ENCODE measurements at regions not wholly inside any gene's neighbourhood (a gene's known extent, or its start where the extent isn't known, plus 50 kb on each side); places are given as distances from the start of the nearest gene placed in this dataset.

DNA sequence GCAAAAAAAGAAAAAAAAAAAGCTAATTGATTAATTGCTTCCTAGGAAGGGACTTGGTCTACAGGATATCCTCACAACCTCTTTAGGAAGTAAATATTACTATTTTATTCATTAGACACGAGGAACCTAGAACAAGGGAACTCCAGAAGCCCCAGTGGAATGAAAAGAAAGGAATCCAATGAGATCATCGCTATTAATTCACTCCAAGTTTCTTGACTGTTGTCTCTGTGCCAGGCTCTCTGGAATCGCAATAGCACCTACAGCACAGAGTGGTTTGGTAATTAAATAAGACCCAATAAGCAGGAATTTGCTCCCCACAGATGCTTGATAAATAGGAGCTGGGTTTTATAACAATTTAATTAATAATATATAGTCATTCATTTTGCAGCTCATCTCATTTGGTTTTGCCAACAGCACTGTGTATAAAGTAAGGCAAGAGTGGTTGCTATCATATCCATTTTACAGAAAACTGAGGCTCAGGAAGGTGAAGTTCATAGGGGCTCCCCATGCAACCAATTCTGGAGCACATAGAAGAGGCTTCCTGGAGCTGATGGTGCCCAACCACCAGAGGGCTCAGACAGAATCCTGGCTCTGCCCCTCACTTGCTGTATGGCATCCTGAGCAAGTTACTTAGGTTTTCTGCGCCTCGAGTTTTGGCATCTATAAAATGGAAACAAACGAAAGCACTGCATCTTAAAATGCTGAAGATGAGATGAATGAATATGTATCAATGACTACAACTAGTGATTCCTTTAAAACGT is 420.2 kb downstream of the MED13L start:
- no peak for DNase-seq

GRCh38 chr12:115852054-115852453 is 425.4 kb downstream of the MED13L start:
- no peak for DNase-seq

DNA sequence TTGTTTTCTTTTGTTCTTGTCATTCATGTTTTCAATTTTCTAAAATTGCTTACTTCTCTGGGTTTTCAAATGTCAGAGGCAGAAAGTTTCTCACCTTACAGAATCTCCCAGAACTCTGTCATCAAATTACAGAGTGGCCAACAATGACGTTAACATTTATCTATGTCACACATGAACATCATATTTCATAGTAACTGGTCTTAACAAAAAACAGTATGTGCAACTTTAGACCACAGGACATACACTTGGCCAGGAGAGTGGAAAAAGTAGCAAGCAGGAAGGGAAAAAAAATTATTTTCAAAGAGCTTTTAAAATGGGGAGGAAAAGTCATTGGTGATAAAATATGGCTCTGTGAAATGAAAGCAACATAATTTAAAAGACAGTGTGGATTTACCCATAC is 426.5 kb downstream of the MED13L start:
- no peak for DNase-seq

- no peak for DNase-seq
These were observed 428.1 kb downstream of the MED13L start for GRCh38 chr12:115849262-115849943.

DNA sequence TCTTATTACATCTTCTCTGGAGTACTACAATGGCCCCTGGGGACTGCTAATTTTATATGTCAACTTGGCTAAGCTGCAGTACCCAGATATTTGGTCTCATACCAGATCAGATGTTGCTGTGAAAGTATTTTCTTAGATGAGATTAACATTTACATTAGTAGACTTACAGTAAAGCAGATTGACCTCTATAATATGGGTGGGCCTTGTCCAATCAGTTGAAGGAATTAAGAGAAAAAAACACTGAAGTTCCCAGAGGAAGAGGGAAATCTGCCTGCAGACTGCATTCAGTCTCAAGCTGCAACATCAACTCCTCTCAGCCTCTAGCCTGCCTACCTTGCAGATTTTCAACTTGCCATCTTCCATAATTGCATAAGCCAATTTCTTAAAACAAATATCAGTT is 430.1 kb downstream of the MED13L start:
- no peak for DNase-seq

DNA sequence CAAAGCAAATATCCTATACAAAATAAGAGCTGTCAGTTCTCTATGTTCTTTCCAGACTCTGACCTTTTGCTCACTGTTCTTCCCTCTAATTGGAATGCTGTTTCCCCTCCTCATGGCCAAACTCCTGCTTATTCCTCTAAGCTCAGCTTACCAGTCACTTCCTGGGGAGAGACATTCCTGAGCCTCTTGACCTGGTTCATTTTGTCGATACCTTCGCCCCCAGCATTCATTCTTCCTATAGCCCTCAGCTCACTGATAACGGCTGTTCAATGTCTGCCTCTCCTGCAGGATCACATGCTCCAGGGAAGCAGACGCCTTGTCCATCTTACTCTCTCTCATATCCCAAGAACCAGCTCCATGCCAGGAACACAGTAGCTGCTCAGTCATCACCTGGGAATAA is 431.0 kb downstream of the MED13L start:
- no peak for DNase-seq

DNA sequence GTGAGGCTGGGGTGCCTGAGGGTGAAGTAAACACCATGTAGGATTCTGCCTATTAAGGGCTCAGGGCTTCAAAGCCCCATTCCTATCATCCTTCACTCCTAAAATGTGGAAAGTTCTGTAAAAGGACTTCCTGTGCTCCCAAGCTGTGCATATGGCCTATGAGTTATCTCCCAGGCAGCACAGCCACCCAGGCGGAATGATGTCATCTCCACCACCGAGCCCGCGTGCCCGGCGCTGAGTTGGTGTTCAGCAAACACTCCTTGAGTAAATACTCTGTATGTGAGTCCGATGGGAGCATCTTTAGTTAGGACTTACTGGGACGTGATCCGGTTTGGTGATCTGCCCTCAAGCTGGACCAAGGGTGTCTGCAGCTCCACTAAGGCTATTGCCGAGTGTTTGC is 437.3 kb downstream of the MED13L start:
- DNase-seq, result no peak

- DNase-seq, result no peak
These were observed 438.5 kb downstream of the MED13L start for GRCh38 chr12:115838952-115839351.

DNA sequence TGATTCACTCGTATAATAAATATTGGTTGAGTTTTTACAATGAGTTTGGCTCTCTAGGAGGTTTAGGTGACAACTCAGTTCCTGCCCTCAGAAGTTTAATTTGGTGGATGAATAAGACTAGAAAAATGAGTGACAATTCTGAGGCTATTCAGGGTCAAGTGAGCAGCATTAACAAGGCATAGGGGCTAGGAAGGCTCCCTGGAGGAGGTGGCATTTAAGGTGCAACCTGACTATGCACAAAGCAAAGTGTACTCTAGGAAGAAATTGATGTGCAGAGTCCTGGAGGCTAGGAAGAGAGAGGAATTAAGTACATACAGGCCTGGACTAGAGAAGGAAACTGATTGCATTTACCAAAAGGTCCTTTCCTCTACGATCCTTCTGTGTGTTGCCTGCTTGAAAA is 440.3 kb downstream of the MED13L start:
- no peak for DNase-seq

DNA sequence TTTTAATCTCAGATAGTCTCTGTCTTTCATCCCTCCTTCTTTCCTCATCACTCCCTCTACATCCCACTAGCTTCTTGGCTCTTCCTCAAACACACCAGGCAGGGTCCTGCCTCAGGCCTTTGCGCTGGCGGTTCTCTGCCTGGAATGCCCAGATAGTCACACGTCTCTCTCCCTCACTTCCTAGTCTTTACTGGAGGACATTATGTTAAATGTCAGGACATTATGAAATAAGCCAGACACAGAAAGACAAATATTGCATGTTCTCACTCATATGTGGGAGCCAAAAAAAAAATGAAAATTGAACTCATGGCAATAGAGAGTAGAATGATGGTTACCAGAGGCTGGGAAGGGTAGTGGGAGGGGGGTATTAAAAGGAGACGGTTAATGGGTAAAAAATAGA is 442.0 kb downstream of the MED13L start:
- no peak for DNase-seq

DNA sequence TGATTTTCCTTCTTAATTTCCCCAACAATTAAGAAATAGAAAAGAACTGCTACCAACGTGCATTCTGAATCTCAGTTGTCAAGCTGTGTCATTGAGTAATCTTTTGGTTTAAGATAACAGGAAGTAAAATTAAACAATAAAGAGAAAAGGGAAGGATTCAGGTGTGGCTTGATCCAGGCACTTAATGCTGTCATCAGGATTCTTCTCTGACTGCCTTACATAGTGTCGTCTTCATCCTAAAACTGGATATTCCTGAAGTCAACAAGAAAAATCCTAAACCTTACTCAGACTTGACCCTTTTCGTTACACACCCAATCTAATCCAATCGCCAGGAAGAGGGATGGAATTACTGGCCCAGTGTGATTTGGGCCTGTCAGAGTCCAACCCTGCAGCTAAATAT is 443.8 kb downstream of the MED13L start:
- no peak for DNase-seq

- DNase-seq, result no peak
These were observed 446.9 kb downstream of the MED13L start for GRCh38 chr12:115830633-115831032.

DNA sequence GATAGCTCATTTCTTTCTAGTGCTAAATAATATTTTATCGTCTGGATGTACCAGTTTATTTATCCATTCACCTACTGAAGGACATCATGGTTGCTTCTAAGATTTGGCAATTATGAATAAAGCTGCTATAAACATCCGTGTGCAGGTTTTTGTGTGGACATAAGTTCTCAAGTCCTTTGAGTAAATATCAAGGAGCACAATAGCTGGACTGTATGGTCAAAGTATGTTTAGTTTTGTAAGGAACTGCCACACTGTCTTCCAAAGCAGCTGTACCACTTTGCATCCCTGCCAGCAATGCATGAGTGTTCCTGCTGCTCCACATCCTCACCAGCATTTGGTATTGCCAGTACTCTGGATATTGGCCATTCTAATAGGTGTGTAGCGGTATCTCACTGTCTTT is 447.4 kb downstream of the MED13L start:
- no peak for DNase-seq

DNA sequence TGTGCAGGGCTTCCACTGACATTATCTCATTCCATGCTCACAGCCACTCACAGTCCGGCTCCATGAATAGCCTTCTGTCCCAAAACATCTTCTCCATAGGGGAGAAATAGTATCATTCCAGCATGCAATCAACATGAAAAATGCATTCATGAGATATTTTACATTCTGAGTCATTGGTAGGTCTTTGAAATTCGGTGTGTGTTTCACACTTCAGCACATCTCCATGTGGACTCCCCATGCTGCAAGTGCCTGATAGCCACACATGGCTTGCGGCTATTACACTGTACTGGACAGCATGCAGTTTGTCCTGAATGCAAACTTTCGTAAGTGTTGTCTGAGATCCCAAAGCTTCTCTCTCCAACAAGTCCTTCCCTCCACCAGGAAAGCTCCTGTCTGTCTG is 449.3 kb downstream of the MED13L start:
- DNase-seq, result no peak

DNA sequence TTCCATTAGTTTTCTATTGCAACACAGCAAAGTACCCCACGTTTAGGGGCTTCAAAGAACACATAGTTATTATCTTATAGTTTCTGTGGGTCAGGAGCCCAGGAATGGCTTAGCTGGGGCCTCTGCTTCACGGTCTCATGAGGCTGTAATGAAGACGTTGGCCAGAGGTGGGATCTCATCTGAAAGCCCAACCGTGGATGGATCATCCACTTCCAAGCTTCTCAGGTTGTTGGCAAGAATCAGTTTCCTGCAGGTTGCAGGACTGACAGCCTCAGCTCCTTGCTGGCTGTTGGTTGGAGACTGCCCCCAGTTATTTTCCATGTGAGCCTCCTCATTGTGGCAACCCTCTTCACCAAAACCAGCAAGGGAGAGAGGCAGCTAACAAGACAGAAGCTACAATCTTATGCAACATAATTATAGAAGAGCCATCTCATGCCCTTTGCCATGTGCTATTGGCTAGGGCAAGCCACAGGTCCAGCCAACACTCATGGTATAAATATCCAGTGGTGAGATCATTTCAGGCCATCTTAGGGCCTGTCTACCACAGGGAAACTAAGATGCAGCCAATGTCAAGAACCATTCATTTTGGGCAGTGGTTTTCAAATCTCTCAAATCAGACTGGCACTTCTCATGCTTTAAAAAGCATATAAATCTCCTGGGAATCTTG is 452.4 kb downstream of the MED13L start:
- no peak for DNase-seq

DNA sequence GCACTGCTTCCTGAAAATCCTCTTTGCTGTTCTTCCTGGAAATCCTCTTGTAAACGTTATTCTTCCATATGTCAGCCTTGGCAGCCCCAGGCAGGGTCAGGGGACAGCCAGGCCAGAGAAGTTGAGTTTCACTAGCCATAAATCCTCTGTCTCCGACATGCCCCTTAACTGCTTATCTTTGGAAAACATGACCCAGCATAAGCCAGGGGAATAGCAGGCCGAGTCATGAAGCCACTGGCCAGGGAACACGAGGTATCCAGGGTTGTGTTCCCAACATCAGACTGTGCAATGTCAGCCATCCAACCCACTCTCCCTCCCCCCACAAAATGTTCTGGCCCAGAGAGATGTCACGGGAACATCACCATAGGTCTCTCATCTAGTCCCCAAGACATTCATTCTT is 453.9 kb downstream of the MED13L start:
- DNase-seq, result no peak

DNA sequence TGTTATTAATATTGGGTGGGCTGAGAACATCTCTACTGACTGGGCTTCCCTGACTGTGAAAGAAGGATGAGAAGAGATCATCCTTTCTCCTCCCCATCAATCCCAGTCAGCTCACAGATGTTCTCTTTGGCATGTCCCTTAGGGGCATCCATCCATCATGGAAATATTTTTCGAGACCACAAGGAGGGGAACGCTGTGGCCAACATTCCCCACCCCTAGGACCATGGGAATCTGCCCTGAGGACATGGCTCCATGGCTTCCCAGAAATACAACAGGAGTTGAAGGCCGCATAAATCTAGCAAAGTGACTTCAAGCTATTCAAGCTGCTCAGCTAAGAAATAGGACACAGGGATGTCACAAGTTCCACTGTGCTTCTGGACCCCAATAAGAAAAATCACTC is 456.8 kb downstream of the MED13L start:
- no peak for DNase-seq

DNA sequence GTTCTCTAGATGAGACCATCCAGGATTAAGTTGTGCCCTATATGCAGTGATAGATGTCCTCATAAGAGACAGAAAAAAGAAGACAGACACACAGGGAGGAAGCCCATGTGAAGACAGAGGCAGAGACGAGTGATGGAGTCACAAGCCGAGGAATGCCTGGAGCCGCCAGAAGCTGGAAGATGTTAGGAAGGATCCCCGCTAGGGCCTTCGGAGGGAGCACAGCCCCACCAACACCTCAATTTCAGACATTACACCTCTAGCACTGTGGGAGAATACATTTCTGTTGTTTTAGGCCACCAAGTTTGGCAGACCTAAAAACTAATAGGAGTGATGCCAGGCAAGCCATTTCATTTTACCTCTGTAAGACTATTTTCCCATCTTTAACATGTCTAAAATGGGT is 458.5 kb downstream of the MED13L start:
- DNase-seq, result no peak

- no peak for DNase-seq
These were observed 460.1 kb downstream of the MED13L start for GRCh38 chr12:115817389-115817788.

DNA sequence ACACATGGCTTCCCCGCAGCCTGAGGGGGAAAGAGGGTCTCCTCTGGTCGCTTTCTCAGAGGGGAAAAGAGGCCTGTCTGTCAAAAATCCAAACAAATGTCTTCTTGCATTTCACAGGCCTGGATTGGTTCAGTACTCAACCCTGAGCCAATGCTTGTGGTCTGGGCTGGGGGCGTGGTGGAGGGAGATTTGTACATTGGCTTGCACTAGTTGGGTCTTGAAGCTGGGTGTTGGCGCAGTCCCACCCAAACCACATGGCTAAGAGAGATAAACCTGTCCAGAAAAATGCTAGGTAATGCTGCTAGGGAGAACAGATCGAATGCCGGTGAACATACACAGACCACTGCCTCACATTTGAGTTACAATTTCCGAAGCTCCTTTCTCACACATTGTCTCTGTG is 461.6 kb downstream of the MED13L start:
- DNase-seq, result no peak

DNA sequence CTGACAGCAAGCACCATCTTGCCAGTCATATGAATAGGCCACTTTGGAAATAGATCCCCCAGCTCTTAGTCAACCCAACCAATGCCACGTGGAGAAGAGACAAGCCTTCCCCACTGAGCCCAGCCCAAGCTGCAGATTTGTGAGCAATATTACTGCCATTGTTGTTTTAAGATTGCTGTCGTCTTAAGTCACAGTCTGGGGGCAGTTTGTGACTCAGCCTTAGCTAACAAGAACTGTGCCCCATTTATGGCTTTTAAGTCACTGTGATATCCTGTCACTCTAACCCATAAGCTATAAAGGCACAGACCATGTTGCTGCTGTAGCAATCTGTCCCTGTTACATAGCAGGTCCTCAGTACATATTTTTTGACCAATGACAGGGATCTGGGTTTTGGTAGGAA is 464.2 kb downstream of the MED13L start:
- DNase-seq, result no peak

DNA sequence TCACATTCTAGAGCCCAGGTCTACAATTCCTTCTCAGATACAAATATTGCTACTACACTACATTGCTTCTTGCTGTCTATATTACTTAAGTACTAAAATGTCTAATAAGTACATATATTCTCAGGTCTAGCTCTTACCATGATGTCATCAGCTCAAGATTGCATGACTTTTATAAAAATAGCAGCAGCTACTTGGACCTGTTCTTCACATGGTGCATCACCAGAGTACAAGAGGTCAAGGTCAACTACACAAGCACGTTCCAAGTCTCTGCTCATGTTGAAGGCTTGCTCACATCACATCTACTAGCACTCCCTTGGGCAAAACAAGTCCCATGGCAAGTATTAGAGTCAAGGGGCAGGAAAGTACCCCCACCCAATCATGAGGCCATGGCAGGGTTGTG is 465.6 kb downstream of the MED13L start:
- no peak for DNase-seq

DNA sequence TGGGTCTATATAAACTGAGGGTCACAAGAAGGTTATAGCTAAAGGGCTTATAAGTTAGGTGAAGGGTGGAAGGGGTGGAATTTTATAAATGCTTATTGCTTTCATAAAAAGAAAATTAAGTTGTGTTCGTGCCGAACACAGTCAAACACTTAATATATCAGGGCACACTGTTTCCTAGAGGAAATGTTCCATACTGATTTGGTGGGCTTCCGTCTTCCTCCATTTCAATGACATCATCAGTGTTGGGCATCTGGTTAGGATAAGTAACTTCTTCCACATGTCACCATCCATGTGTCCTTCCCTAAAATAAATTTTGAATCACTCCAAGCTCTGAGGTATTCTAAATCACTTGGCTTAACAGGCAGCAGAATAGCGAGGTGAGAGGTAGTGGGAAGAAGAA is 466.4 kb downstream of the MED13L start:
- DNase-seq, result no peak
